NT2/D1 (cell line): ENCODE measurements at regions not wholly inside any gene's neighbourhood (a gene's known extent, or its start where the extent isn't known, plus 50 kb on each side); places are given as distances from the start of the nearest gene placed in this dataset.
"Not testable (repeated sequence)": the region's sequence is repeated elsewhere in the genome, so short reads cannot be mapped to it uniquely, and the experiment has no call there.

Experiments used
- SUZ12 ChIP-seq: IDR thresholded peaks from 2 replicates; pipeline ENCODE4 v1.6.1; 2011; ENCODE audit not compliant: insufficient read length, insufficient read depth; ENCODE audit errors: extremely low read depth
- YY1 ChIP-seq: IDR thresholded peaks from 2 replicates; pipeline ENCODE4 v1.6.1; 2011; ENCODE audit not compliant: insufficient read length, insufficient read depth
- ZNF274 ChIP-seq: IDR thresholded peaks from 2 replicates; pipeline ENCODE4 v1.6.1; 2011; ENCODE audit warnings: mild to moderate bottlenecking, low read depth, low read length

- not testable (repeated sequence) for TF ChIP-seq ZNF274, YY1, SUZ12
These were observed 109.7 kb downstream of the ZNF486 start for GRCh38 chr19:20276732-20277082.
